GM12873 (cell line): ENCODE measurements at regions not wholly inside any gene's neighbourhood (a gene's known extent, or its start where the extent isn't known, plus 50 kb on each side); places are given as distances from the start of the nearest gene placed in this dataset.

Experiments
- CTCF ChIP-seq: IDR thresholded peaks from 2 replicates; pipeline ENCODE4 v1.5.1; 2012; ENCODE audit warnings: low read depth, mild to moderate bottlenecking, moderate library complexity, low read length, control low read depth; ENCODE audit not compliant: insufficient read depth; ENCODE audit errors: missing control alignments

GRCh38 chr3:14266361-14266760, 87.7 kb downstream of the LSM3 start:
- TF ChIP-seq CTCF, result no peak

GRCh38 chr3:14267976-14268375, 89.4 kb downstream of the LSM3 start:
- no peak for TF ChIP-seq CTCF

- TF ChIP-seq CTCF, result no peak
These were observed 90.3 kb downstream of the LSM3 start for GRCh38 chr3:14268897-14269296.

- no peak for TF ChIP-seq CTCF
These were observed 95.4 kb downstream of the LSM3 start for GRCh38 chr3:14273901-14274611.

- no peak for TF ChIP-seq CTCF
These were observed 96.0 kb downstream of the LSM3 start for GRCh38 chr3:14274612-14274936.

GRCh38 chr3:14274999-14275961, 96.7 kb downstream of the LSM3 start:
- TF ChIP-seq CTCF, result peak; percentile 55
